ENCODE measurements at regions not wholly inside any gene's neighbourhood (a gene's known extent, or its start where the extent isn't known, plus 50 kb on each side); places are given as distances from the start of the nearest gene placed in this dataset.
A peak's percentile ranks its signal among the peaks of the same experiment; 100 is the strongest.
"Not testable (repeated sequence)": the region's sequence is repeated elsewhere in the genome, so short reads cannot be mapped to it uniquely, and the experiment has no call there.

DNA sequence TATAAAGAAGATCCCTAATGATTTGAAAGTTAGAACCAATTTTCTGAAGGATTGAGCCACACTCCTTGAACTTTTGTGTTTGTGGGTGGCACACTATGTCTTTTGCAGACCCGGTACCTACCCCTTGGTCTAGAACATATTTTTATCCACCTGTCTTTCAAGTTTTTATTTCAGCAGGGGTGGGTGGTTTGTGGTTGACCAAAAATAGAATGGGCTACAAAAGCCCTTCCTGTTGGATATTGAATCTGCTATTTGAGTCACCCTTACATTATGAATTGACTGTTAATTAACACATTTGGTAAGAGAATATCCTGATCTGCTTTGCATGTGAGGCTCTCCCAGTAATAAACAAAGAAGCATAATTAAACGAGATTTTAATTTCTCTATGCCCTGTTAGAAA, 401.2 kb downstream of the POTEH start:
- not testable (repeated sequence) for DNase-seq (ENCODE audit: low read depth); H3K4me3 ChIP-seq (ENCODE audit: low read depth, low read length)

GRCh38 chr22:16105121-16105520, 415.3 kb downstream of the POTEH start:
- not testable (repeated sequence) for DNase-seq (ENCODE audit: low read depth); H3K4me3 ChIP-seq (ENCODE audit: low read depth, low read length)

DNA sequence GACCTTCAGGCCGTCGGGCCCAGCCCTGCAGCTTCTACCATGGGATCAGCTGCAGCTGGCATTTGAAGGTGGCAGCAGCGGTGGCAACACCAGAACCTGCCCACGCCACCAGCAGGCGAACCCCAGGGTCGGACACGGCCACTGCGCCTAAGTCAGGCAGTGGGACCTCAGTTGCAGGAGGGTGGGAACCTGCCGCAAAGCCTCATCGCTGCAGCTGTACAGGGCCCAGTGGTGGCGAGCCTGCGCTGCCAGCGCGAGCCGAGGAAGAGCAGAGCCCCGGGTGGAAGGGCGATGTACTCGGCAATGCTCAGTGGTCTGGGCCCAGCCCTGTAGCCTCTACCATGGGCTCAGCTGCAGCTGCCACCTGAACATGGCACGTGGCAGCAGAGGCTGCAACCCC, 441.6 kb downstream of the POTEH start:
- not testable (repeated sequence) for DNase-seq (ENCODE audit: low read depth); H3K4me3 ChIP-seq (ENCODE audit: low read depth, low read length)

DNA sequence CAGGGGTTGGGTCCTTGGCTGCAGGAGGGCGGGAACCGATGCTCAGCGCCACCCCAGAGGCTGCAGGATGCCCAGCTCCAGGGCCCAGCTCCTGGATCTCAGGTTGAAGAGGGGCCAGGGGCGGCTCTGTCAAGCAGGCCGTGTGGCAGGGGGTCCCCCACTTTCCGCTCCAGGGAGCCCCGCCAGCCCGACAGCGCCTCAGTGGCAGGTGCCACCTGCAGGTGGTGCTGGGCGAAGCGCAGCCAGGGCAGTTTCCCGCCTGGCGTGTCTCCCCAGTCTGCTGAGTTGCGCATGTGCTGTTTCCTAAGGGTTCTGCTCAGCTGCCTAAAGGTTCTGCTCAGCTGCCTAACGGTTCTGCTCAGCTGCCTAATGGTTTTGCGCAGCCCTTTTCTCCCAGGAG, 442.1 kb downstream of the POTEH start:
- H3K4me3 ChIP-seq (ENCODE audit: low read depth, low read length), result no peak overlapping the region
- DNase-seq (ENCODE audit: low read depth), result no peak
- TF ChIP-seq, protein P1, sequence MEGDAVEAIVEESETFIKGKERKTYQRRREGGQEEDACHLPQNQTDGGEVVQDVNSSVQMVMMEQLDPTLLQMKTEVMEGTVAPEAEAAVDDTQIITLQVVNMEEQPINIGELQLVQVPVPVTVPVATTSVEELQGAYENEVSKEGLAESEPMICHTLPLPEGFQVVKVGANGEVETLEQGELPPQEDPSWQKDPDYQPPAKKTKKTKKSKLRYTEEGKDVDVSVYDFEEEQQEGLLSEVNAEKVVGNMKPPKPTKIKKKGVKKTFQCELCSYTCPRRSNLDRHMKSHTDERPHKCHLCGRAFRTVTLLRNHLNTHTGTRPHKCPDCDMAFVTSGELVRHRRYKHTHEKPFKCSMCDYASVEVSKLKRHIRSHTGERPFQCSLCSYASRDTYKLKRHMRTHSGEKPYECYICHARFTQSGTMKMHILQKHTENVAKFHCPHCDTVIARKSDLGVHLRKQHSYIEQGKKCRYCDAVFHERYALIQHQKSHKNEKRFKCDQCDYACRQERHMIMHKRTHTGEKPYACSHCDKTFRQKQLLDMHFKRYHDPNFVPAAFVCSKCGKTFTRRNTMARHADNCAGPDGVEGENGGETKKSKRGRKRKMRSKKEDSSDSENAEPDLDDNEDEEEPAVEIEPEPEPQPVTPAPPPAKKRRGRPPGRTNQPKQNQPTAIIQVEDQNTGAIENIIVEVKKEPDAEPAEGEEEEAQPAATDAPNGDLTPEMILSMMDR (conservative IDR thresholded peaks at IDR 0.05; ENCODE audit: low read depth, low read length), result no peak

DNA sequence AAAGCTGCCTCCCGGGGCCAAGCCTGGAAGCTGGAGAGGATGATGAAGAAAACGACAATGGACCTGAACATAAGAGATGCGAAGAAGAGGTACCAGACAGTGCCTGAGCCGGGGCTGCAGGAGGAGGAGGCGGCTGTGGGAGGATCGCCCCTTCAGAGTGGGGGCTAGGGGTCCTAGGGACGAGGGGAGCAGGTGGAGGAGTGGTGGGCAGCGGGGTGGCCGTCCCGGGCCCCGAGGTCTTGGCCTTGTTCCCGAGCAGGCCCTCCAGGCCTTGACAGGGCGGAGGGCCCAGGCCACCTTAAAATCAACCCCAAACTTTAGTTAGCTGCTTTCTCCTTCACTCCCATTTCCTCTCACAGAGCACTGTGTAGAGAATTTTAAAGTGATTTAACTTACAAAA, 442.8 kb downstream of the POTEH start:
- not testable (repeated sequence) for DNase-seq (ENCODE audit: low read depth); H3K4me3 ChIP-seq (ENCODE audit: low read depth, low read length)

DNA sequence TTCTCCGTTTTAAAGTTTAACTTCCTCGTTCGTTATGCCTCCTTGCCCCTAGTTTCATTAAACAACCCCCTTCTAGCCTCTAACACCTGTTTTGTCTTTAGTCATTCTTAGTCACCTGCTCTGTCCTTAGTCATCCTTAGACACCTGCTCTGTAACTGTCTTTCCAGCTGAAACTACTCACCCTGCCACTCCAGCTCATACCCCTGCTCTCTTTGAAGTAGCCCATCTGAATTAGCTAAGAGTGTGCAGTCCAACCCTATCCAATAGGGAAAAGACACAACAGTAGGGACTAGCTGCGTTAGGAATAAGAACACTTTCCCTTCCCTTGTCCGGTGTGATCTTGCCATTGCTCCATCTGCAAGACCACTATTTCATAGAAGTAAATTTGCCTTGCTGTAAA, 446.5 kb downstream of the CCT8L2 start:
- H3K4me3 ChIP-seq (ENCODE audit: low read depth, low read length), result not testable (repeated sequence)

DNA sequence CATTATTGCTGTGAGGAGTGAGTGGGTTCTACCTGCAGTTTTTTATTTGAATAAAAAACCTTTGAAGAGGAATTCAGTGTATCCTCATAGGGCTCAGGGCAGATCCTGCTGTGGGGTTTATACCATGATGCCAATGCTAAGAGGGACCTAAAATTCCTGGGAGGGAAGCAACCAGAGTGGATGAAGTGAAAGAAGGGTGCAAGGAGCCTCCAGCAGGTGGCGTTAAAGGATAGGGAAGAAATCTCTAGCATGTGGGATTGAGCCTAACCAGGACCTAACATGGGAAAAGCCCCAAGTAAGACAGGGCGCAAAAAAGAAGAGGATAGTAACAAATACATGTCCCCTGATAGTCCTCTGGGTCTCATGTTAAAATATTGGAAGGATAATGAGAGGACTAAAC, 445.7 kb downstream of the CCT8L2 start:
- peak; percentile 1 for DNase-seq (ENCODE audit: low read depth)
- H3K4me3 ChIP-seq (ENCODE audit: low read depth, low read length), result not testable (repeated sequence)

More for the DNA sequence above, 446.5 kb downstream of the CCT8L2 start:
- DNase-seq (ENCODE audit: low read depth), result not testable (repeated sequence)

- not testable (repeated sequence) for DNase-seq (ENCODE audit: low read depth); H3K4me3 ChIP-seq (ENCODE audit: low read depth, low read length)
Observed at GRCh38 chr22:16177287-16177686, 415.3 kb downstream of the CCT8L2 start.

DNA sequence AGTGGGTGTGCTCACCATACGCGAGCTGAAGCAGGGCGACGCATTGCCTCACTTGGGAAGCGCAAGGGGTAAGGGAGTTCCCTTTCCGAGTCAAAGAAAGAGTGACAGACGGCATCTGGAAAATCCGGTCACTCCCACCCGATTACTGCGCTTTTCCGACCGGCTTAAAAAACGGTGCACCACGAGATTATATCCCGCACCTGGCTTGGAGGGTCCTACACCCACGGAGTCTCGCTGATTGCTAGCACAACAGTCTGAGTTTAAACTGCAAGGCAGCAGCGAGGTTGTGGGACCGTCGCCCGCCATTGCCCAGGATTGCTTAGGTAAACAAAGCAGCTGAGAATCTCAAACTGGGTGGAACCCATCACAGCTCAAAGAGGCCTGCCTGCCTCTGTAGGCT, 408.7 kb downstream of the CCT8L2 start:
- H3K4me3 ChIP-seq (ENCODE audit: low read depth, low read length); DNase-seq (ENCODE audit: low read depth): not testable (repeated sequence)

Data from choroid plexus epithelial cell (primary cell).